ENCODE measurements at regions not wholly inside any gene's neighbourhood (a gene's known extent, or its start where the extent isn't known, plus 50 kb on each side); places are given as distances from the start of the nearest gene placed in this dataset.

DNA sequence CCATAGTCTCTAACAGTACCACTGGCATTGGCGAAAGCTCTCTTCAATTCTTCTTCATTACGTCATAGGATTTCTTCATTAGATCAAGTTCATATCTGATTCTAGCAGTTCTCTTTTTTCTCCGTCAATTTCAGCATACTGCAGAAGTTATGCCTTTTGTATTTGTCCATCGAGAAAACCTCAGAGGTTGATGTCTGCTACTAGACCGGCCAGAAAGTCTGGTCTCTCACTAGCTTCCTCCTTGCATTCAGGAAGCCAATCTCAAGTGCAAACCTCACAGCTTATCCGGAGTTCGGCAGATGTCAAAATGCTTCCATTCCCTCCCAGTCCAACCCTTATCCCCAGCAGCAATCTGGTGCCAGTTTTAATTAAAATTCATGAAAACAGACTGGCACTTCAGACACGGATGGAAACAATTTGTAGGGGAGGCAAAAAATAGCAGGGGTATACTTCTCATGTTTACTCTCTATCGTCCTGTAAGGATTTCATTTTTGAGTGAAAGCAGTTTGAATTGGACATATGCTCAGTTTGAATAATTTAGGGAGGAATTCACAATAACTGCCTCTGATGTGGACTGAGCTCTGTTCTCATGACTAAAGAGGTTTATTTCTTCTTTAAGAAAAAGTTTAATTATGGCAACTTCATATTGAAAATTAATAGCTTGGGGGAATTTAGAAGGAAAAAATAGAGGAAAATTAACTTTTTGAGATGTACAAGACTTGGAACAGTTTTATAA lies 56.4 kb upstream of the TMC1 start:
- TF ChIP-seq, protein P1, sequence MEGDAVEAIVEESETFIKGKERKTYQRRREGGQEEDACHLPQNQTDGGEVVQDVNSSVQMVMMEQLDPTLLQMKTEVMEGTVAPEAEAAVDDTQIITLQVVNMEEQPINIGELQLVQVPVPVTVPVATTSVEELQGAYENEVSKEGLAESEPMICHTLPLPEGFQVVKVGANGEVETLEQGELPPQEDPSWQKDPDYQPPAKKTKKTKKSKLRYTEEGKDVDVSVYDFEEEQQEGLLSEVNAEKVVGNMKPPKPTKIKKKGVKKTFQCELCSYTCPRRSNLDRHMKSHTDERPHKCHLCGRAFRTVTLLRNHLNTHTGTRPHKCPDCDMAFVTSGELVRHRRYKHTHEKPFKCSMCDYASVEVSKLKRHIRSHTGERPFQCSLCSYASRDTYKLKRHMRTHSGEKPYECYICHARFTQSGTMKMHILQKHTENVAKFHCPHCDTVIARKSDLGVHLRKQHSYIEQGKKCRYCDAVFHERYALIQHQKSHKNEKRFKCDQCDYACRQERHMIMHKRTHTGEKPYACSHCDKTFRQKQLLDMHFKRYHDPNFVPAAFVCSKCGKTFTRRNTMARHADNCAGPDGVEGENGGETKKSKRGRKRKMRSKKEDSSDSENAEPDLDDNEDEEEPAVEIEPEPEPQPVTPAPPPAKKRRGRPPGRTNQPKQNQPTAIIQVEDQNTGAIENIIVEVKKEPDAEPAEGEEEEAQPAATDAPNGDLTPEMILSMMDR (IDR thresholded peaks at IDR 0.05; ENCODE audit: low read depth, low read length): no peak
- TF ChIP-seq POLR2A (IDR thresholded peaks at IDR 0.05; ENCODE audit: extremely low read depth, insufficient read length): no peak
